ENCODE measurements at regions not wholly inside any gene's neighbourhood (a gene's known extent, or its start where the extent isn't known, plus 50 kb on each side); places are given as distances from the start of the nearest gene placed in this dataset.

GRCh38 chr1:103230061-103230460, 121.7 kb upstream of the COL11A1 start:
- no peaks in the 10 kb centered on the region for H3K9me2 ChIP-seq (ENCODE audit: insufficient read depth, low read length)
- H3K79me2 ChIP-seq (ENCODE audit: insufficient read depth, low read depth, low read length): no peaks in the 10 kb centered on the region
- H3K36me3 ChIP-seq (ENCODE audit: insufficient read depth, low read length): no peaks in the 10 kb centered on the region
- no peaks in the 10 kb centered on the region for H3K4me1 ChIP-seq (ENCODE audit: insufficient read depth, low read length, poor library complexity, severe bottlenecking)
- DNase-seq (ENCODE audit: low spot score): no peak
- no peak overlapping the region for H2AFZ ChIP-seq (ENCODE audit: low read length)
- H3K4me2 ChIP-seq (ENCODE audit: low read length): no peak overlapping the region
- no peaks in the 10 kb centered on the region for H3K9me3 ChIP-seq (ENCODE audit: low read length)
- intact Hi-C loops (cut with micrococcal nuclease; ENCODE audit: unreplicated experiment): loop anchor here (10.0 kb wide), 1 partner anchor 125 kb away; the partner anchor contains the start of gene COL11A1
- no TSS peak for BruUV-seq (replicated peaks)
- ChIA-PET CTCF (ENCODE audit: unreplicated experiment) (no interaction called here), POLR2A (interaction anchor here (0.9 kb wide), 1 partner anchor 10 kb away, joined by 3 read pairs; no protein-coding TSS in a partner anchor)
- H3K27ac ChIP-seq (ENCODE audit: low read depth, low read length, poor library complexity, severe bottlenecking): no peak overlapping the region
- no peak for TF ChIP-seq CTCF (conservative IDR thresholded peaks at IDR 0.05; ENCODE audit: low read length)
- TF ChIP-seq EZH2phosphoT487 (IDR thresholded peaks at IDR 0.05; ENCODE audit: borderline replicate concordance, low read depth, low read length): no peak
- H3K4me3 ChIP-seq (ENCODE audit: low read depth, low read length, poor library complexity, severe bottlenecking): no peak overlapping the region
- no peaks in the 10 kb centered on the region for H4K20me1 ChIP-seq (ENCODE audit: insufficient read depth, low read length)

- Histone ChIP-seq H3K79me2 (ENCODE audit: insufficient read depth, low read depth, low read length) (no peaks in the 10 kb centered on the region), H3K4me1 (ENCODE audit: insufficient read depth, low read length, poor library complexity, severe bottlenecking) (no peaks in the 10 kb centered on the region), H3K36me3 (ENCODE audit: insufficient read depth, low read length) (no peaks in the 10 kb centered on the region), H3K9me3 (ENCODE audit: low read length) (no peaks in the 10 kb centered on the region), H3K4me2 (ENCODE audit: low read length) (no peak overlapping the region), H4K20me1 (ENCODE audit: insufficient read depth, low read length) (no peaks in the 10 kb centered on the region), H3K9me2 (ENCODE audit: insufficient read depth, low read length) (no peaks in the 10 kb centered on the region), H2AFZ (ENCODE audit: low read length) (no peak overlapping the region), H3K4me3 (ENCODE audit: low read depth, low read length, poor library complexity, severe bottlenecking) (no peak overlapping the region), H3K27ac (ENCODE audit: low read depth, low read length, poor library complexity, severe bottlenecking) (no peak overlapping the region)
- no TSS peak for BruUV-seq (replicated peaks)
- no peak for DNase-seq (ENCODE audit: low spot score)
- TF ChIP-seq CTCF (conservative IDR thresholded peaks at IDR 0.05; ENCODE audit: low read length): no peak
- TF ChIP-seq EZH2phosphoT487 (IDR thresholded peaks at IDR 0.05; ENCODE audit: borderline replicate concordance, low read depth, low read length): no peak
- intact Hi-C loops (cut with micrococcal nuclease; ENCODE audit: unreplicated experiment): no loop called here
- POLR2A ChIA-PET: interaction anchor here (1.2 kb wide), 1 partner anchor 9 kb away, joined by 3 read pairs; no protein-coding TSS in a partner anchor
- CTCF ChIA-PET (ENCODE audit: unreplicated experiment): no interaction called here
Observed at GRCh38 chr1:103220631-103221041, 112.3 kb upstream of the COL11A1 start.

- no peak for TF ChIP-seq EZH2phosphoT487 (IDR thresholded peaks at IDR 0.05; ENCODE audit: borderline replicate concordance, low read depth, low read length)
- TF ChIP-seq CTCF (conservative IDR thresholded peaks at IDR 0.05; ENCODE audit: low read length): no peak
- H3K4me3 ChIP-seq (ENCODE audit: low read depth, low read length, poor library complexity, severe bottlenecking): no peak overlapping the region
- ChIA-PET CTCF (ENCODE audit: unreplicated experiment) (no interaction called here), POLR2A (interaction anchor here (0.9 to 1.8 kb wide), 2 partner anchors 9 to 1227 kb away, joined by 3 to 6 read pairs; no protein-coding TSS in a partner anchor)
- no peak for DNase-seq (ENCODE audit: low spot score)
- BruUV-seq (replicated peaks): no TSS peak
- H3K9me2 ChIP-seq (ENCODE audit: insufficient read depth, low read length): no peaks in the 10 kb centered on the region
- no peaks in the 10 kb centered on the region for H4K20me1 ChIP-seq (ENCODE audit: insufficient read depth, low read length)
- no peaks in the 10 kb centered on the region for H3K9me3 ChIP-seq (ENCODE audit: low read length)
- intact Hi-C loops (cut with micrococcal nuclease; ENCODE audit: unreplicated experiment): no loop called here
- no peak overlapping the region for H2AFZ ChIP-seq (ENCODE audit: low read length)
- H3K4me2 ChIP-seq (ENCODE audit: low read length): no peak overlapping the region
- H3K79me2 ChIP-seq (ENCODE audit: insufficient read depth, low read depth, low read length): no peaks in the 10 kb centered on the region
- no peaks in the 10 kb centered on the region for H3K36me3 ChIP-seq (ENCODE audit: insufficient read depth, low read length)
- no peaks in the 10 kb centered on the region for H3K4me1 ChIP-seq (ENCODE audit: insufficient read depth, low read length, poor library complexity, severe bottlenecking)
- no peak overlapping the region for H3K27ac ChIP-seq (ENCODE audit: low read depth, low read length, poor library complexity, severe bottlenecking)
Observed at GRCh38 chr1:103218821-103219220, 110.5 kb upstream of the COL11A1 start.

Measured in OCI-LY7 (cell line).